HG02763 (cell line): ENCODE measurements at regions not wholly inside any gene's neighbourhood (a gene's known extent, or its start where the extent isn't known, plus 50 kb on each side); places are given as distances from the start of the nearest gene placed in this dataset.

Experiments
- ATAC-seq: cut with Tn5 transposase; IDR thresholded peaks from one replicate; pipeline ENCODE4 v1.9.1; 2021; ENCODE audit warnings: mild to moderate bottlenecking, moderate library complexity; ENCODE audit not compliant: unreplicated experiment

DNA sequence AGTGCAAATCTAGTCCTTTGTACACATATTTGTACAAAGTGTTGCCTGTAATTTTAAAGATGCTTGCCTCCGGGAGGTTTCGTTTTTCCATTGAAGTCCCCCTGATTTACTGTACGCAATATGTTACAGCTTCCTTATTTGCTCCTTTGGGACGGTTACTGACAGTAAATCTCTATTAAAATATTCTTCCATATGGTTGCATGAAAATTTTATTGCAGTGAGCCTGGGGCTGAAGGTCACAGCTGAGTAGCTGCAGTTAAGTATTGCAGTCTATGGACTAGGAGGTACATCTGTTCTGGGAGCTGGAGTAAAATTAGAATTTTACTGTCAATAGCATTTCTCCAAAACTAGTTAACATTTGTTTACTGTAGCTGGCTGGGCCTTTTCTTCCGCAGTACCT lies 119.2 kb downstream of the ETAA1 start:
- ATAC-seq, result no peak

DNA sequence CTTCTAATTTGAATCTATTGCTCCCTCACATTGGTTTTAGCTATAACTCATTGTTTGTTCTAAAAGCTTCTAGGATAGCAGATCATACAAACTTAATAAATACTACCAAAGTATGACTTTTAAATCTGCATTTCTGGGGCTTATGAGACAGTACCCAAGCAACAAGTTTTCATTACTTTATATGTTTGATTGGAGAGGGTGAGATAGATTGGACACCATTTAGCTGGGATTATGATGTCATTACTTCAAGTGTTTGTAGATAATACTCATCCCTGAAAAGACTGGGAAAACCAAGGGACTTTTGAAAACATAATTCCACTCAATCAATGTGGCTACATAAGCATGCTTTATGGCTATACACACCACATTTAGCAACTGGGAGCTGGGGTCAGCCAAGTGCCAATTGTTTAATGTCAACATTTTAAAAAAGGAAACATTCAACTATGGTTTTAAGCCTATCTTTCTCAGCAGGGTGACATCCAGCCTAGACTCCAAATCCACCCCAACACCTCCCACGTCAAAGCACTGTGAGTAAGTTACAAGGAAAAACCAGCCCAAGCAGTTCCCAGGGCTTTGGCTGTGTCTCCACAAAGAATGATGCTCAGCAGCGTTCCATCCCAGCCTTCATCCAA lies 119.9 kb downstream of the ETAA1 start:
- ATAC-seq, result no peak

DNA sequence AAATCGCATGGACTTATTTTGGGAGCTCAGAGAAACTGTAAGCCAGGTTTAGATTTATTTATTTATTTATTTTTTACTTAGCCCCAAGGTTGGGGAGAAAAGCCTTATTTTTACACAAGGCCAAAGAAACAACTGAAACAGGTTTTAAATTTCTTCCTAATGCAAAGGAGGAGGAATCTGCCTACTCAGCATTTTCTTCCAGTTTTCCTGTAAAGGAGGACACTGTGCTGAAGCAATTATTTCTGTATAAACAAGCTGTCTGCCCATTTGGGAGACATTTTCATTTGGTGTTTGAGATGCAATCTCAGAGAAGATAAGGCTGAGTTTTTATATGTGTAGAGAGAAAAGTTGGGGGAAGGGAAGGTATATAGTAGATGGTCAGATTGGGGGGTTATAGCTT lies 125.0 kb downstream of the ETAA1 start:
- ATAC-seq, result no peak

DNA sequence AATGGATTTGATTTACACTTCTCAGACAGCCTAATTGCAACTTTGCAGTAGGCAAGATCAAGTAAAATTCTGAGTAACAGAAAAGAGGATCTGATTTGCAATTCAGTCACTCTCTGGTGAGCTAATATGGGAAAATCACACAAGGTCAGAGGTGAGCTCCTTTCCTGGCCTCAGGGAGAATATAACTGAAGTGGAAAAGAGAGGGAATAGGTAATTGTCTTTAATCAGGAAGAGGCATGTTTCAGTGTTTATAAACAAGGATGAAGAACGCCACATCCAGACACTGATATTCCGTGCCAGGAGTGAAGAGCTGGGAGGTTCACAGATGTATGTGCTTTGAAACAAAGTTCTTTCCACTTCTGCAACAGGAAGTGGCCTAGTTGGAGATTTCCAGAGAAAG lies 127.1 kb downstream of the ETAA1 start:
- ATAC-seq, result no peak

DNA sequence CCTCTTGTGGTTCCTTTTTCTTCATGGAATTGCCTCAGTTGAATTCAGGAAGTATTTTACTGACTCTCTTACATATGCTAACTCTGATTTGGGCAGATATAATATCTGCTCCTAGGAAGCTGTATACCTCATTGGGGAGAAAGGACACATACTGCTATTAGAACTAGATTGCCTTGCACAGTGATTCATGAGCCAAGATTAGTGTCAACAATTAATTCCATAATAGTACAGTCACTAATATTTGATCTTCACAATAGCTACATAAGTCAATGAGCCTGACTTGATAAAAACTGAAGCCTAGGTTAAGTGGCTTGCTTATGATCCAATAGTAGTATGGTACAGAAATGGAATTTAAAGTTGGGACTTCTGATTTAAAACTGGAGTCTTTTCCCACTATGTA lies 127.6 kb downstream of the ETAA1 start:
- ATAC-seq, result no peak

DNA sequence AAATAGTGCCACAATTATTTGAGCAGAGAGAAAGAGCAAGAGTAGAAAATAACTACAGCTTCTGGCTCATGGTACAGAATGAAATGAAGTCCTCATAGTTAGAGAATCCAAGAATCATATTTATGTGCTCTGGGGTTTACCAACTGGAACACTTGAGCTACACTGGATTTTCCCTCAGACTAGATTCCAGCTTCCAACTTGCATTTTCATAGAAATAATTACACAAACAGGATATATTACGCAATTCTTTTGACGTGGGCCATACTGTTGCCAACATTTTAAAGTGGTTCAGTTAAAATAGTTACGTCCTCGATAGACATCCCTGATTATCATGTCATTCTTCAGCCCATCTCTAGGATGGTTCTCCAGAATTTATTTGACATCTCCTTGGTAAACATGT lies 129.2 kb downstream of the ETAA1 start:
- ATAC-seq, result no peak

DNA sequence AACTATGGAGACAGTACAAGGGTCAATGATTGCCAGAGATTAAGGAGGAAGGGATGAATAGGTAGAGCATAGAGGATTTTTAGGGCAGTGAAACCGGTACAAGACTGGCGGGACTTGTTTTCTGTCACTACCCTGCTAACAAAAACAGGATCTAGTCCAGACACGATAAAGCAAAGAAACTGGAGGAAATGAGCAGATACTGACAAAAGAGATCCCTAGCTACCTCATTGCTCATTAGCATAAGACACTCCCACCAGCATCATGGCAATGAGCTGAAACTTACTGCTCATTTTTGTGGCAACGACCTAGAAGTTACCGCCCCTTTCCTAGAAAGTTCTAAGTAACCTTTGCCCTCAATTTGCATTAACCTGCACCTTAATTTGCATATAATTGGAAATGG lies 131.2 kb downstream of the ETAA1 start:
- ATAC-seq, result no peak

DNA sequence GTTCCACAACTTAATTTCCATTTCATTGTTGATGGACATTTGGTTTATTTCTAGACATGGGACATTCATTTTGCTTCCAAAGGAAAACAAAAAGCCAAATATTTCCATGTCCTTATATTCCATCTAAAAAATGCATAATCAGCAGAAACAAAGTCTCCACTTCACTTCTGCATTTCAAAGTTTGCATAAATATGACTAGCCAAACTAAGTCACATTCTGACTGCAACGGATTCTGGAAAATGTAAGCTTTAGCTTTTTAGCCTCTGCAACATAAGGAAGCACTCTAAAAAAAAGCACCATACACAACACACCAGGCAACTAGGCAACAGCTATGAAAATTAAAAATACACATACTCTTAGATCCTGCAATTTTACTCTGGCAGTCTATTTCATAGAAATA lies 135.3 kb downstream of the ETAA1 start:
- ATAC-seq, result no peak

DNA sequence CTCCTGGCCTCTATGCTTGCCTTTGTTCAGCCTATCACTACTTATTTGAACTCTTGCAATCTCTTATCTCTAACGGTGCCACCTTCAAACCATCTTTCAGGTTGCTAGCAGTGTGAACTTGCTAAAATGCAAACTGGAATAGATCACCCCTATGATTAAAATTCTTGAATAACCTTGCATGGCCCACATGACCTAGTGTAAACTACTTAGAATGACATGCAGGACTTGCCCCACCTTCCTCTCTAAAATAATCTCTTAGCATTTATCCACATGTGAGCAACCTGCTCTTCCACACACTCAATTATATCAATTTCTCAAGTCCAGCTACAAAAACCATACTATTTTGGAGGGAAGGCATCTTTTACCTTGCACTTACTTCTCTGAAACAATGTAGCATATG lies 137.6 kb downstream of the ETAA1 start:
- ATAC-seq, result no peak

DNA sequence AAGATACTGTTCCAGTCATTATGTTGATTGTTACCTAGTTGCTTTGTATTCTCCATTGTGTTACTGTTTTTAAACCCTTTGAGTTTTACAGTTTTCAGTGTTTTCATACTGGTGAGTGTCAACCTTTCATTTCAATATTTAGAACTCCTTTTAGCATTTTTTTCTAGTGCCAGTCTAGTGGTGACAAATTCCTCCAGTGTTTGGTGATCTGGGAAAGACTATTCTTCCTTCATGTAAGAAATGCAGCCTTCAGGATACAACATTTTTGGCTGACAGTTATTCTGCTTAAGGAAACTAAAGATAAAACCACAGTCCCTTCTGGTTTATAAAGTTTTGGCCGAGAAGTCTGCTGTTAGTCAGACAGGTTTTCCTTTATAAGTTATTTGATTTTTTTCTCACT lies 143.8 kb downstream of the ETAA1 start:
- no peak for ATAC-seq

DNA sequence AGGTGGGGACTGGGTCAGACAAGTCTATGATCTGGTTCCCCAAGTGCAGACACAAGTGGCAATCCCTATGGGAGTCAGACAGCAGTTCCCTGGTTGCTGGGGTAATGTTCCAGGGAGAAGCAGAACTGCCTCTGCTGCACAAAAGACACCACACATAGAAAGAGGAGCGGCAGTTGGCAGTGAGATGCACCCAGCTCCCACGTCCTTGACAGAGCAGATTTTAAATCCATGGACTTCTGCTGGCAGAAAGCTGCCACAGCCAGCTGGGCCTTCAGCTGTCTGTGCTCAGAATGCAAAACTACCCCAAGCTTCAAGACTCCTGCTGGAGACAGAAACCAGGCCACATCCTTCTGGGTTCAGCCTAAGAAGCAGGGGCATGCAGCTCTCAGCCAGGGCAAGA lies 147.2 kb downstream of the ETAA1 start:
- no peak for ATAC-seq

DNA sequence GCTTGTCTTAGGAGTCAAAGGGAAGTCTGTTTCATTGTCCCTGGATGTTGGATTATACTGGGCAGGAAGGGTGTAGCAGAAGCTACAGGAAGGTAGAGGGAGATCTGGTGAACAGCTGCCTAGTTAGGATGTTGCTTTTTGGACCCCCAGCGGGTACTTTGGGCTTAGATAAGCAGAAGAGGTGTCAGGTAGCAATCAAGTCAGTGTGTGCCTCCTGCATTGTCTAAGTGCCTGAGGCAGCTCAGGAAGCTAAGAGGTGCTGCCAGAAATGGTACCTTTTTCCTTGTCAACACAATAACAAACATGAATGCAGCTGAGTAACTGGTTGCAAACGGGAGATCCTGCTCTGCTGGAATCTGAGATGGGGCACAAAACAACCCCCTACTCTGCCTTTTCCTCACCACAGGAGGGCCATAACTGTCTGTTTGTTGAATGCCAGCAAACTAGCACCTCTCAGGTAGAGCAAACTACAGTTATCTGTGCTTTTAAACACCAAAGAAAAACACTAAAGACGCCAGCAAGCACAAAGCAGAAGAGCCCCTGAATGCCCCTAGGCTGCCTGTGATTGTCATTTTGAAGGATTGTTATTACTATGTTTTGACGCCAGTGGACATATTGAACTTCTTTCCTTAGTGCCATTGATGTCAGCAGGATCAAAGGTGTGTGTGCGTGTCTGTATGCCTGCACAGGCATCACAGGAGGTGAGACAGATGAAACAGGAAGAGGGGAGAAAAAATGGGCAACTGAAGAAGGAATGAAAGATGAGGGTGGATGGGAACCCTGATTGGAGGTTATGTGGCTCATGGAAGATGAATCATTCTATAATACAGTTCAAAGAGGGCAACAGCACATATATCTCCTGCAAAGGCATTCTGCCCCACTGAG lies 151.4 kb downstream of the ETAA1 start:
- no peak for ATAC-seq

DNA sequence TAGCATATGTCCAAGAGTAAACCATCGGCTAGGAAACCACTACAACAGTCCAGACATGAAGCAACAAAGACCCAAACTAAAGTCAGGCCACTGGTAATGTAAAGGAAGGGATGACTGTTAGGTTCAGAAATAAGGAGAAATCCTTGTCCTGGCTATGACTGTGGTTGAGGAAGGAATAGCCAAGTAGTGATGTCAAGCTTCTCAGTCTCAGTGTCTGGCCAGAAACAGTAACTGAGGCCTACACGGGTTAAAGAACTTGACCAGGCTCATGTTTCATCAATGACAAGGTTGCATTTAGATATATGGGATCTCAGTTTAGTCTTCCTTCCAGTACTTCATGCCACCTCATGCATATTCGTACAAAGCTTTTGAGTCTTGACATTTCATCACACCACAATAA lies 162.0 kb downstream of the ETAA1 start:
- ATAC-seq, result no peak

DNA sequence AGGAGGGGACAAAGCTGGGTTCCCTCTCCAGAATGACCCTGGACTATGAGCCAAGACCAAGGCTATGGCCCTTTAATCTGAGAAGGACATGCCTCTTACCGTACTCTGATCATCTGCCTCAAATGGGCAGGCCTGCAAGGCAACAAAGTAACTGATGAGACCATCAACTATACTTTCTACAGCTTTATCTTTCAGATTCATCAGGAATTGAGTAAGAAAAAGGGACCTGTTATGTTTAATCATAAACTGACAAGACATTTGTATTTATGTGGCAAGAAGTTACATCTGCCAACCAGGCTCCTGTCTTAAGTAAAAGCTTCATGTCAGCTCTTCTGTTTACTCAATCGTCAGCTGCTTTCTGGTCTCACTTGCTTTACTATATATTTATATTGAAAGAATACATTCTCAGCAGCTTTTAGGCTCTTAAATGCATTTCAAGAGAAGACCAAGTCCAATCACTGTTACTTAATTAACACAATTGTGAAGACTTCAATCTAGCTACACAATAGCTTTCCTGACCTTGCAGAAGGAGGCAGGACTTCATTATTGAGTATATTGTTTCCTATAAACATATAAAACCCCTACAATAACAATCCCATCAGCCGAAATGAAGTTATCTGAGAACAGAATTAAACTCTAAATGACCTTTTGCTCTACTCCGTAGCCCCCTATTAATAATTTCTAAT lies 163.8 kb downstream of the ETAA1 start:
- ATAC-seq, result no peak

DNA sequence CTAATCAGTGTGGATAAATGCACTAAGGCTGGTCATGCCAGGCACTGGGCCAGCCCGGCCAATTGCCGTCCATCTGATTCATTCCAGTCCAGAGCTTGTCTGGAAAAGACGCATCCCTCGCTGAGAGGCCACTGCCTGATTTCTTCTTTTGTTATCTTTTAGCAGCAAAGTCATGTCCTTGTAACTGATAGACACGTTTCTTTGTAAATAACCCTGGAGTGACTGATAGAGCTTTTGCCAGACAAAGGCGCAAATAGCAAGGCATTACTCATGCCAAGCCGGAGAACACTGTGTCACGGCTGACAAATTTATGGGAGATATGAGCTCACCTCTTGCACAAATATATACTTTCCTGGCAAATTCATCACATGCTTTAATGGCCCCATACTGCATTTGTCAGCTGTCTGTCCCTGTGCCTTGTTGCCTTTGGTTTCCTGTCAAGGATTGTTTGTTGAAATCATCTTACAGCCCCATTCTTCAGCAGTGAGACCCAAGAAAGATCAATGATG lies 164.4 kb downstream of the ETAA1 start:
- ATAC-seq, result no peak

DNA sequence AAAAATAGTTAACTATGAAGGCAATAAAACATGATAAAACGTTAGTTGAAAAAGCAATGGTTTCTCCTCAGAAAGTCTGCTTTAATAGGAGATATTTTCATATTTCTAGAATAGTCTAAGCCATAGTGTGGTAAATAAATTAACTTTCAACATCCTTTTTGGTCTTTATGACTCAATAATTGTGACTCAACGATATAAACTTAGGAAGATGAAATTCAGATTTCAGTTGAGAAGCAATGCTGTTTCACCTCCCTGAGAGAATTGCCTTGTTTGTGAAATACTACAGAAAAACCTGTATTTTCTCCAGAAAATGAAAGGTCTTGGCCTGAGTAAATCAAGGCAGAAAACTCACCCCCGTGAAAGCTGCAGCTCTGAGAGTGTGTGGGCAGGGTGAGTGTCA lies 166.9 kb downstream of the ETAA1 start:
- ATAC-seq, result no peak

DNA sequence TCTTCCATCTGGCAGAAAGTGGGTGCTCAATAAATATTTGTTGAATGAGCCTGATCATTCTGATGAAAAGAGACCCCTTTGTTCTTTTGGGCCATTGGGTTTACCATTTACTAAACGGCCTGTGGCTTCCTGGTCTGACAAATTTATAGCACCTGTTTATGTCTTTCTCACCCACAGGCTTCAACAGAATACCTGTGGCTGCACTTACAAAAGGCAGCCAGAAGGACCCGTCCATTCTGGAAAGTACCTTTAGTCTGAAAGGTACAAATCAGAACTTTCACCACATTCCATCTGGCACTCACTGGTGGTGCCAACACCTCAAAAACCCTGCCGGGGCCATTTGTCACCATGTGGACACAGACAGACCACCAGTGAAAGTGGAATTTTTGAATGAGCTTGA lies 167.5 kb downstream of the ETAA1 start:
- no peak for ATAC-seq

DNA sequence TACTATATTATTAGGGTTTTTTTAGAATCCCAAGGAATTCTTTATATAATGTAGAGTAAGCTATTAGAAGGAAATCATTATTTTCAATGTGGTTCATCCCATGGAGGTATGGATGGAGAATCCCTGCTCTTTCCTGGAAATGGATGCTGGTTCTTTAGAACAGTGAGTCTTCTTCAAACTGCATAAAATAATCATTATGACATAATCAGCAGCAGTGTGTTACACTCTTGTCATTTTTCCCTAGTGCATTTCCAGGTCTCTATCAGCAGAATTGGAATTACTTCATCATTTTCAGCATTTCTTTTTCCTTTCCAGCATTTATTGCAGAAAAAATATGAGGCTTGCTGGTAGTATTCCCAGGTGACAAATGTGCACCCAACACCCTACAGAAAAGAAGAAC lies 168.1 kb downstream of the ETAA1 start:
- no peak for ATAC-seq

DNA sequence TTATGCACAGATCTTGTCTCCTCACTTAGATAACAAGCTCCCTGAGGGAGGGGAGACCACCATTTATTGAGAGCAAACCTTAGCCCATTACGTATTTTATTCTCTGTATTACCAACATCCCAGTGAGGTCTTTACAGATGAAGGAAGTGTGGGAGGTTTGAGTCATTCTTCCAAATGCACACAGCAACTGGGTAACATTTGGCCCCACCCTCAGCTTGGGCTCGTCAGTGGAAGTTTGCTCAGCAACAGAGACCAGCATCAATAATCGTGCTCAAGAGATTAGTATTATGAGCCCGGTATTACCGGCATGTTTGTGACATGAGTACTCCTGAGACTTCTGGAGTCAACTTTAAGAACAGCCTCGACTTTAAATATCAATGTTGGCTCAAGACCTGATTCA lies 168.6 kb downstream of the ETAA1 start:
- no peak for ATAC-seq

DNA sequence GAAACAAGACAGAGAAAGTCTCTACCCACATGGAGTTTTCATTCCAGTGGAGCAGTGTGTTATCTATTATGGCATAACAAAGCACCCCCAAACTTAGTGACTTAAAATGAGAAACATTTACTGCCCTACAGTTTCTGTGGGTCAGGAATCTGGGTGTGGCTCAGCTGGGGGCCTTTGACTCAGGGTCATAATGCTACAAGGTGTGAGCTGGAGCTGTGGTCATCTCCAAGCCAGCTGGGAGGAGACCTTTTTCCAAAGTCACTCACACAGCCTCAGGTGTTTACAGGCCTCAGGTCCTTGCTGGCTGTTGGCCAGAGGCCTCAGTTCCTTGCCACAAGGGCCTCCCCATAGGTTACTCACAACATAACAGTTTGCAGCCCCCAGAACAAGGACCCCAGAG lies 169.2 kb downstream of the ETAA1 start:
- ATAC-seq, result no peak

DNA sequence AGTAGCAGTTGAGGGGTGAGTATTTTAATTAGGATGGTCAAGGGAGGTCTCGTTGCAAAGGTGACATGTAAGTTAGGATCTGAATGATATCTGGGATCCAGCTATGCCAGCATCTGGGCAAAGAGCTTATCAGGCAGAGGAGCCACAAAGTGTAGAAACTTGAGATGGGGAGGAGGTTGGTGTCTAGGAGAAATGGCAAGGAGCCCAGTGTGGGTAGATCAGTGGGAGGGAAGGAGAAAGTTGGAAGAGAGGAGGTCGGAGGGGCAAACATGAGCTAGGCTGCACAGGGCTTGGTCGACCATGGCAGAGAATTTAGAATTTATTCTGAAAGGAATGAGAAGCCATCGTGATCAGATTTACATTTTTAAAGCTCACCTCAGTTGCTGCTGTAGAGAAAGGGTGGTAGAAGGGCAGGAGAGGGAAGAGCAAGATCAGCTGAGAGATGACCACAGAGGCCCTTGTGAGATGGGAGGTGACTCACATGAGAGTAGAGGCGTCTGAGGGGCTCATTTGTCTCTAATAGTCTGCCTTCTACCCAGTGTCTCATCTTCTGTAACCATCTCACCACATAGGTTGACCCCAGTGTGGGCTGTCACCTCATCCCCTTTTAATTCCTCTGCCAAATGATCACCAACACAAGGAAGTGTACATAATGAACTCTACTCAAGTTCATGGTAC lies 170.0 kb downstream of the ETAA1 start:
- ATAC-seq, result no peak
